SK-N-SH (cell line): ENCODE measurements at regions not wholly inside any gene's neighbourhood (a gene's known extent, or its start where the extent isn't known, plus 50 kb on each side); places are given as distances from the start of the nearest gene placed in this dataset.
"Not testable (repeated sequence)": the region's sequence is repeated elsewhere in the genome, so short reads cannot be mapped to it uniquely, and the experiment has no call there.

Experiments
- CHD2 ChIP-seq: fragments of 150-350 bp; IDR thresholded peaks from 2 replicates; pipeline ENCODE4 v1.6.1; 2018; ENCODE audit warnings: low read length; ENCODE audit not compliant: partially characterized antibody
- GABPA ChIP-seq: IDR thresholded peaks from 2 replicates; pipeline ENCODE4 v1.4.0; 2012; ENCODE audit warnings: low read depth, mild to moderate bottlenecking
- GATA2 ChIP-seq: sonication (generic); formaldehyde crosslinking; IDR thresholded peaks from 2 replicates; pipeline ENCODE4 v1.5.0; 2020; ENCODE audit warnings: mild to moderate bottlenecking, missing genetic modification reagents
- NFIC ChIP-seq: IDR thresholded peaks from 2 replicates; pipeline ENCODE4 v1.4.0; 2012; ENCODE audit warnings: borderline replicate concordance
- NRF1 ChIP-seq: IDR thresholded peaks from 2 replicates; pipeline ENCODE4 v1.6.1; 2012; ENCODE audit warnings: low read depth, mild to moderate bottlenecking, low read length
- POLR2AphosphoS5 ChIP-seq: IDR thresholded peaks from 2 replicates; pipeline ENCODE4 v1.6.1; 2012; ENCODE audit warnings: low read depth, low read length
- RAD21 ChIP-seq: IDR thresholded peaks from 2 replicates; pipeline ENCODE4 v1.6.1; 2012; ENCODE audit warnings: mild to moderate bottlenecking, low read length
- RCOR1 ChIP-seq: fragments of 150-350 bp; IDR thresholded peaks from 2 replicates; pipeline ENCODE4 v1.6.1; 2017; ENCODE audit warnings: antibody characterized with exemption, low read length
- SMC3 ChIP-seq: IDR thresholded peaks from 2 replicates; pipeline ENCODE4 v1.6.1; 2012; ENCODE audit warnings: low read depth, low read length, improper control_type of control experiment
- YY1 ChIP-seq: IDR thresholded peaks from 2 replicates; pipeline ENCODE4 v1.4.0; 2012; ENCODE audit warnings: low read depth, mild to moderate bottlenecking
- TF ChIP-seq, protein P1 (sequence below): fragments of 200-600 bp; sonication (generic); IDR thresholded peaks from 2 replicates; pipeline ENCODE4 v1.6.1; 2017; ENCODE audit warnings: antibody characterized with exemption, mild to moderate bottlenecking, moderate library complexity
- TF ChIP-seq, protein P2 (sequence below): fragments of 150-350 bp; IDR thresholded peaks from 2 replicates; pipeline ENCODE4 v1.6.1; 2017; ENCODE audit warnings: antibody characterized with exemption, low read length, low read depth, borderline replicate concordance
- TF ChIP-seq, protein P3 (sequence below): IDR thresholded peaks from 2 replicates; pipeline ENCODE4 v1.6.1; 2012; ENCODE audit warnings: mild to moderate bottlenecking, low read depth, low read length, moderate library complexity
- TF ChIP-seq, protein P4 (sequence below): IDR thresholded peaks from 2 replicates; pipeline ENCODE4 v1.4.0; 2012; ENCODE audit warnings: low read depth

DNA sequence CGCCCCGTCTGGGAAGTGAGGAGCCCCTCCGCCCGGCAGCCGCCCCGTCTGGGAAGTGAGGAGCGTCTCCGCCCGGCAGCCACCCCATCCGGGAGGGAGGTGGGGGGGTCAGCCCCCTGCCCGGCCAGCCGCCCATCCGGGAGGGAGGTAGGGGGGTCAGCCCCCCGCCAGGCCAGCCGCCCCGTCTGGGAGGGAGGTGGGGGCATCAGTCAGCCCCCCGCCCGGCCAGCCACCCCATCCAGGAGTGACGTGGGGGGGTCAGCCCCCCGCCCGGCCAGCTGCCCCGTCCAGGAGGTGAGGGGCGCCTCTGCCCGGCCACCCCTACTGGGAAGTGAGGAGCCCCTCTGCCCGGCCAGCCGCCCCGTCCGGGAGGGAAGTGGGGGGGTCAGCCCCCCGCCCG lies 297.5 kb upstream of the DYNLRB2 start:
- not testable (repeated sequence) for TF ChIP-seq NFIC; CHD2; YY1; RAD21; POLR2AphosphoS5; GATA2 (CRISPR knock-in tag); GABPA; RCOR1; NRF1; SMC3
- TF ChIP-seq, protein P1, sequence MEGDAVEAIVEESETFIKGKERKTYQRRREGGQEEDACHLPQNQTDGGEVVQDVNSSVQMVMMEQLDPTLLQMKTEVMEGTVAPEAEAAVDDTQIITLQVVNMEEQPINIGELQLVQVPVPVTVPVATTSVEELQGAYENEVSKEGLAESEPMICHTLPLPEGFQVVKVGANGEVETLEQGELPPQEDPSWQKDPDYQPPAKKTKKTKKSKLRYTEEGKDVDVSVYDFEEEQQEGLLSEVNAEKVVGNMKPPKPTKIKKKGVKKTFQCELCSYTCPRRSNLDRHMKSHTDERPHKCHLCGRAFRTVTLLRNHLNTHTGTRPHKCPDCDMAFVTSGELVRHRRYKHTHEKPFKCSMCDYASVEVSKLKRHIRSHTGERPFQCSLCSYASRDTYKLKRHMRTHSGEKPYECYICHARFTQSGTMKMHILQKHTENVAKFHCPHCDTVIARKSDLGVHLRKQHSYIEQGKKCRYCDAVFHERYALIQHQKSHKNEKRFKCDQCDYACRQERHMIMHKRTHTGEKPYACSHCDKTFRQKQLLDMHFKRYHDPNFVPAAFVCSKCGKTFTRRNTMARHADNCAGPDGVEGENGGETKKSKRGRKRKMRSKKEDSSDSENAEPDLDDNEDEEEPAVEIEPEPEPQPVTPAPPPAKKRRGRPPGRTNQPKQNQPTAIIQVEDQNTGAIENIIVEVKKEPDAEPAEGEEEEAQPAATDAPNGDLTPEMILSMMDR: not testable (repeated sequence)
- TF ChIP-seq, protein P2, sequence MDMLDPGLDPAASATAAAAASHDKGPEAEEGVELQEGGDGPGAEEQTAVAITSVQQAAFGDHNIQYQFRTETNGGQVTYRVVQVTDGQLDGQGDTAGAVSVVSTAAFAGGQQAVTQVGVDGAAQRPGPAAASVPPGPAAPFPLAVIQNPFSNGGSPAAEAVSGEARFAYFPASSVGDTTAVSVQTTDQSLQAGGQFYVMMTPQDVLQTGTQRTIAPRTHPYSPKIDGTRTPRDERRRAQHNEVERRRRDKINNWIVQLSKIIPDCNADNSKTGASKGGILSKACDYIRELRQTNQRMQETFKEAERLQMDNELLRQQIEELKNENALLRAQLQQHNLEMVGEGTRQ: not testable (repeated sequence)
- TF ChIP-seq, protein P3, sequence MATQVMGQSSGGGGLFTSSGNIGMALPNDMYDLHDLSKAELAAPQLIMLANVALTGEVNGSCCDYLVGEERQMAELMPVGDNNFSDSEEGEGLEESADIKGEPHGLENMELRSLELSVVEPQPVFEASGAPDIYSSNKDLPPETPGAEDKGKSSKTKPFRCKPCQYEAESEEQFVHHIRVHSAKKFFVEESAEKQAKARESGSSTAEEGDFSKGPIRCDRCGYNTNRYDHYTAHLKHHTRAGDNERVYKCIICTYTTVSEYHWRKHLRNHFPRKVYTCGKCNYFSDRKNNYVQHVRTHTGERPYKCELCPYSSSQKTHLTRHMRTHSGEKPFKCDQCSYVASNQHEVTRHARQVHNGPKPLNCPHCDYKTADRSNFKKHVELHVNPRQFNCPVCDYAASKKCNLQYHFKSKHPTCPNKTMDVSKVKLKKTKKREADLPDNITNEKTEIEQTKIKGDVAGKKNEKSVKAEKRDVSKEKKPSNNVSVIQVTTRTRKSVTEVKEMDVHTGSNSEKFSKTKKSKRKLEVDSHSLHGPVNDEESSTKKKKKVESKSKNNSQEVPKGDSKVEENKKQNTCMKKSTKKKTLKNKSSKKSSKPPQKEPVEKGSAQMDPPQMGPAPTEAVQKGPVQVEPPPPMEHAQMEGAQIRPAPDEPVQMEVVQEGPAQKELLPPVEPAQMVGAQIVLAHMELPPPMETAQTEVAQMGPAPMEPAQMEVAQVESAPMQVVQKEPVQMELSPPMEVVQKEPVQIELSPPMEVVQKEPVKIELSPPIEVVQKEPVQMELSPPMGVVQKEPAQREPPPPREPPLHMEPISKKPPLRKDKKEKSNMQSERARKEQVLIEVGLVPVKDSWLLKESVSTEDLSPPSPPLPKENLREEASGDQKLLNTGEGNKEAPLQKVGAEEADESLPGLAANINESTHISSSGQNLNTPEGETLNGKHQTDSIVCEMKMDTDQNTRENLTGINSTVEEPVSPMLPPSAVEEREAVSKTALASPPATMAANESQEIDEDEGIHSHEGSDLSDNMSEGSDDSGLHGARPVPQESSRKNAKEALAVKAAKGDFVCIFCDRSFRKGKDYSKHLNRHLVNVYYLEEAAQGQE: not testable (repeated sequence)
- TF ChIP-seq, protein P4, sequence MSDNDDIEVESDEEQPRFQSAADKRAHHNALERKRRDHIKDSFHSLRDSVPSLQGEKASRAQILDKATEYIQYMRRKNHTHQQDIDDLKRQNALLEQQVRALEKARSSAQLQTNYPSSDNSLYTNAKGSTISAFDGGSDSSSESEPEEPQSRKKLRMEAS: not testable (repeated sequence)
